ENCODE measurements at regions not wholly inside any gene's neighbourhood (a gene's known extent, or its start where the extent isn't known, plus 50 kb on each side); places are given as distances from the start of the nearest gene placed in this dataset.
"Not testable (repeated sequence)": the region's sequence is repeated elsewhere in the genome, so short reads cannot be mapped to it uniquely, and the experiment has no call there.

- DNase-seq (ENCODE audit: extremely low spot score, unreplicated experiment); H3K4me1 Mint-ChIP-seq (ENCODE audit: unreplicated experiment); H3K9me3 Mint-ChIP-seq; H3K4me3 Mint-ChIP-seq; H3K36me3 Mint-ChIP-seq; H3K27me3 Mint-ChIP-seq; H3K27ac Mint-ChIP-seq: not testable (repeated sequence)
Observed at GRCh38 chr12:9420817-9421519, 186.7 kb downstream of the KLRB1 start.

DNA sequence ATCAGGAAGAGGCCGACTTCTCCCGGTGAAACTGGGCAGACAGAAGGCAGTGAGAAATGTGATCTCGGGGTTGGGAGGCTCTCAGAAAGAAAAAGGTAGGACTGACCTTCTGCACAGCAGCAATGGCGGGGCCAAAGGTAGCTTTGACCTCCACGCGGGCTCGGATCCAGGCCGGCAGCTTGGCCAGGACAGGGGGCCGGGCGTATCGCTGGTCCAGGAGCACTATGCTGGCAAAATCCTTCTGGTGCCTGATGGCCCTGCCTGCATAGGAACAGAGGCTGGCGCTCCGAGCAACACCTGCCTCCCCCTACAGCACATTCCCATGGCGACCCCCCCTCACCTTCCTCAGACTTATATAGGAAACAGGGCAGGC lies 189.1 kb downstream of the KLRB1 start:
- H3K4me1 Mint-ChIP-seq (ENCODE audit: unreplicated experiment); H3K4me3 Mint-ChIP-seq; H3K36me3 Mint-ChIP-seq; H3K9me3 Mint-ChIP-seq; H3K27me3 Mint-ChIP-seq; DNase-seq (ENCODE audit: extremely low spot score, unreplicated experiment); H3K27ac Mint-ChIP-seq: not testable (repeated sequence)

- DNase-seq (ENCODE audit: extremely low spot score, unreplicated experiment); H3K36me3 Mint-ChIP-seq; H3K27ac Mint-ChIP-seq; H3K4me1 Mint-ChIP-seq (ENCODE audit: unreplicated experiment); H3K27me3 Mint-ChIP-seq; H3K9me3 Mint-ChIP-seq; H3K4me3 Mint-ChIP-seq: not testable (repeated sequence)
Observed at GRCh38 chr12:9417947-9418668, 189.6 kb downstream of the KLRB1 start.

GRCh38 chr12:9417341-9417740 lies 190.4 kb downstream of the KLRB1 start:
- H3K27me3 Mint-ChIP-seq; DNase-seq (ENCODE audit: extremely low spot score, unreplicated experiment); H3K27ac Mint-ChIP-seq; H3K4me1 Mint-ChIP-seq (ENCODE audit: unreplicated experiment); H3K9me3 Mint-ChIP-seq; H3K4me3 Mint-ChIP-seq; H3K36me3 Mint-ChIP-seq: not testable (repeated sequence)

DNA sequence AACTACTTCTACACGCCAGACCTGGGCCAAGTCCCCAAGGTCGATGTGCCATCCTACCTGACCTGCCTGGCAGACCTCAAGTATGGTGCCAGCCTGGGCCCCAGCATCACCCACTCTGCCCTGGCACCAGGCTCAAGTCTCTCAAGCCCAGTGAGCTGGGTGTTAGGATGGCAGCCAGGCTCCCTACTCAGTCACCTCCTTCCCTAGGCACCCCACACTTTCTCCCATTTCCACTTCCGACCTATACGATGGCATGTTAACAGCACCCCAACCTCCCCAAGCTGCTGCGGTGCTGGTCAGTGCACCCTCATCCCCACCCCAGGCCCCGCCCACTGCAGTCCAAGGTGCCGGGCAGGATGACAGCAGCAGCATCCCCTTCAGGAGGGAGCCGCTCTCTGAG lies 191.4 kb downstream of the KLRB1 start:
- not testable (repeated sequence) for H3K9me3 Mint-ChIP-seq; H3K27ac Mint-ChIP-seq; H3K27me3 Mint-ChIP-seq; H3K4me3 Mint-ChIP-seq; H3K4me1 Mint-ChIP-seq (ENCODE audit: unreplicated experiment); DNase-seq (ENCODE audit: extremely low spot score, unreplicated experiment); H3K36me3 Mint-ChIP-seq

DNA sequence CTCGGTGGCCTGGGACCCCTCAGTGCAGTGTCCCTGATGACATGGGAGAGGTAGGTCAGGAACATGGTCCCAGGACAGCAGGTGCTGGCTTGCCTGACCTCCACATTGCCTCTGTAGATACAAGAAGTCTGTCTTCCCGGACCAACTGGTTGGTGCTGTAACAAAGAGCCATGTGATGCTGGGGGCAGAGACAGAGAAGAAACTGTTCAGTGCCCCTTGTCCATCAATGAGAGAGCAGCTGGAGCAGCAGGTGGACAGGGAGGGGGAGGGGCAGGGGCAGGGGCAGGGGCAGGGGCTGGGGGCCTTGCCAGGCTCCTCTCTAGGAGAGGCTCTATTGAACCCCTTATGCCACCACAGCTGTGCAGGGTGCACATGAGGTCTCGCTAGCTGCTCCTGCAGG lies 191.8 kb downstream of the KLRB1 start:
- H3K9me3 Mint-ChIP-seq; H3K27ac Mint-ChIP-seq; H3K36me3 Mint-ChIP-seq; H3K4me1 Mint-ChIP-seq (ENCODE audit: unreplicated experiment); H3K4me3 Mint-ChIP-seq; DNase-seq (ENCODE audit: extremely low spot score, unreplicated experiment); H3K27me3 Mint-ChIP-seq: not testable (repeated sequence)

DNA sequence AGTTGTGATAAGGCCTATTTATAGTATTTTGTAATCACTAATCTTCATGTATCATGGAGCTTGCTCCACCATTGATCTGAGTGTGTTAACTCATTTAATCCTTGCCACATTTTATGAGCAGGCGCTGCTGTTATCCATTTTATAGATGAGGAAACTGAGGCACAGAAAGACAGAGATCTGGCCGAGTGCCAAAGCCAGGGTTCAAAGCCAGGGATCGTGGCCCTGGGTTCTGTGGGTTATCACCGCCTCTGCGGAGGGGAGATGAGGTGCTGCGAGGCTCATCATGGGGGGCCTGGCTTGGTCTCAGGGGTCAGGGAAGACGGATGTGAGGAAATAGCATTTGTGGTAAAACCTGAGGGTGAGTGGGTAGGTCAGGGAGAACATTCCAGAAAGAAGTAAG lies 193.9 kb downstream of the KLRB1 start:
- not testable (repeated sequence) for H3K9me3 Mint-ChIP-seq; H3K27me3 Mint-ChIP-seq; H3K4me3 Mint-ChIP-seq; H3K4me1 Mint-ChIP-seq (ENCODE audit: unreplicated experiment); H3K27ac Mint-ChIP-seq; H3K36me3 Mint-ChIP-seq; DNase-seq (ENCODE audit: extremely low spot score, unreplicated experiment)

DNA sequence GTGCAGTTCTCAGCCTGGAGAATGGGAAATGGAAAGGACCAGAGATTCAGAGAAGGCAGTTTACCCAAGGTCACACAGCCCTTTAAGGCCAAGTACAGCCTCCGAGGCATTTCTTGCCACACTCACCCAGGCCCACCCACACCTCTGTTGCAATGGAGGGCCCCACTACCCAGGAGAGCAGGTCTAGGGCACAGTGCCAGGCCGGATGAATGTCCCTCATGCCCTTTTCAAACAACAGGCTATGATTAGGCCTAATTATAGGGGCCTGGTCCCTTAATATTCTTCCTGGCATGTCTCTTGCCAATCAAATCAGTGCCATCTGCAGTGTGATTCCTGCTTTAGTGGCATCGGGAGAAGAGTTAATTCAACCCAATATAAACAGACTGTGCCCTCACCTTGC lies 195.3 kb downstream of the KLRB1 start:
- not testable (repeated sequence) for H3K27ac Mint-ChIP-seq; H3K4me3 Mint-ChIP-seq; H3K27me3 Mint-ChIP-seq; H3K4me1 Mint-ChIP-seq (ENCODE audit: unreplicated experiment); DNase-seq (ENCODE audit: extremely low spot score, unreplicated experiment); H3K9me3 Mint-ChIP-seq; H3K36me3 Mint-ChIP-seq

GRCh38 chr12:9411616-9412268 lies 196.0 kb downstream of the KLRB1 start:
- not testable (repeated sequence) for H3K9me3 Mint-ChIP-seq; DNase-seq (ENCODE audit: extremely low spot score, unreplicated experiment); H3K27ac Mint-ChIP-seq; H3K4me1 Mint-ChIP-seq (ENCODE audit: unreplicated experiment); H3K36me3 Mint-ChIP-seq; H3K27me3 Mint-ChIP-seq; H3K4me3 Mint-ChIP-seq

- H3K27ac Mint-ChIP-seq; H3K27me3 Mint-ChIP-seq; H3K4me1 Mint-ChIP-seq (ENCODE audit: unreplicated experiment); H3K4me3 Mint-ChIP-seq; H3K9me3 Mint-ChIP-seq; DNase-seq (ENCODE audit: extremely low spot score, unreplicated experiment); H3K36me3 Mint-ChIP-seq: not testable (repeated sequence)
Observed at GRCh38 chr12:9407425-9407748, 199.2 kb upstream of the PZP start.

Data from type B pancreatic cell (in vitro differentiated cells).